Loucy (cell line): ENCODE measurements at regions not wholly inside any gene's neighbourhood (a gene's known extent, or its start where the extent isn't known, plus 50 kb on each side); places are given as distances from the start of the nearest gene placed in this dataset.

ENCODE experiments used
- EZH2phosphoT487 ChIP-seq: fragments of 200-600 bp; IDR thresholded peaks from 2 replicates; pipeline ENCODE4 v1.6.1; 2018; ENCODE audit warnings: antibody characterized with exemption, mild to moderate bottlenecking, moderate library complexity, borderline replicate concordance
- TF ChIP-seq, protein P1 (sequence below): fragments of 200-600 bp; sonication (generic); conservative IDR thresholded peaks from 2 replicates; pipeline ENCODE4 v1.5.1; 2014; ENCODE audit warnings: mild to moderate bottlenecking, antibody characterized with exemption, low read length

- TF ChIP-seq, protein P1, sequence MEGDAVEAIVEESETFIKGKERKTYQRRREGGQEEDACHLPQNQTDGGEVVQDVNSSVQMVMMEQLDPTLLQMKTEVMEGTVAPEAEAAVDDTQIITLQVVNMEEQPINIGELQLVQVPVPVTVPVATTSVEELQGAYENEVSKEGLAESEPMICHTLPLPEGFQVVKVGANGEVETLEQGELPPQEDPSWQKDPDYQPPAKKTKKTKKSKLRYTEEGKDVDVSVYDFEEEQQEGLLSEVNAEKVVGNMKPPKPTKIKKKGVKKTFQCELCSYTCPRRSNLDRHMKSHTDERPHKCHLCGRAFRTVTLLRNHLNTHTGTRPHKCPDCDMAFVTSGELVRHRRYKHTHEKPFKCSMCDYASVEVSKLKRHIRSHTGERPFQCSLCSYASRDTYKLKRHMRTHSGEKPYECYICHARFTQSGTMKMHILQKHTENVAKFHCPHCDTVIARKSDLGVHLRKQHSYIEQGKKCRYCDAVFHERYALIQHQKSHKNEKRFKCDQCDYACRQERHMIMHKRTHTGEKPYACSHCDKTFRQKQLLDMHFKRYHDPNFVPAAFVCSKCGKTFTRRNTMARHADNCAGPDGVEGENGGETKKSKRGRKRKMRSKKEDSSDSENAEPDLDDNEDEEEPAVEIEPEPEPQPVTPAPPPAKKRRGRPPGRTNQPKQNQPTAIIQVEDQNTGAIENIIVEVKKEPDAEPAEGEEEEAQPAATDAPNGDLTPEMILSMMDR = no peak
- no peak for TF ChIP-seq EZH2phosphoT487
Measured at GRCh38 chr20:12355185-12355584, 437.5 kb downstream of the BTBD3 start.
